HFF-Myc (cell line): ENCODE measurements at regions not wholly inside any gene's neighbourhood (a gene's known extent, or its start where the extent isn't known, plus 50 kb on each side); places are given as distances from the start of the nearest gene placed in this dataset.

Experiments
- DNase-seq: peaks from one replicate; pipeline ENCODE4 v3.0.0-alpha.2; 2011; ENCODE audit warnings: low read depth; ENCODE audit errors: extremely low read depth
- H3K4me3 ChIP-seq: replicated peaks from 2 replicates; pipeline ENCODE4 v1.5.1; 2011; ENCODE audit warnings: low read depth, mild to moderate bottlenecking, control low read depth, low read length
- CTCF ChIP-seq: IDR thresholded peaks from 2 replicates; pipeline ENCODE4 v1.5.1; 2012; ENCODE audit warnings: mild to moderate bottlenecking, low read depth, low read length, control low read depth; ENCODE audit errors: missing control alignments

- no peak overlapping the region for H3K4me3 ChIP-seq
- TF ChIP-seq CTCF: no peak
- no peak for DNase-seq
Measured at GRCh38 chr7:50210706-50211115, 93.8 kb upstream of the IKZF1 start.

GRCh38 chr7:50209461-50210135, 94.9 kb upstream of the IKZF1 start:
- DNase-seq: no peak
- no peak overlapping the region for H3K4me3 ChIP-seq
- TF ChIP-seq CTCF: no peak

GRCh38 chr7:50208378-50208982, 96.0 kb upstream of the IKZF1 start:
- TF ChIP-seq CTCF: no peak
- no peak overlapping the region for H3K4me3 ChIP-seq
- DNase-seq: no peak

GRCh38 chr7:50207686-50208255, 96.7 kb upstream of the IKZF1 start:
- no peak for DNase-seq
- H3K4me3 ChIP-seq: no peak overlapping the region
- TF ChIP-seq CTCF: no peak

GRCh38 chr7:50207251-50207564, 97.3 kb upstream of the IKZF1 start:
- no peak overlapping the region for H3K4me3 ChIP-seq
- no peak for TF ChIP-seq CTCF
- no peak for DNase-seq

- no peak for DNase-seq
- no peak overlapping the region for H3K4me3 ChIP-seq
- no peak for TF ChIP-seq CTCF
Measured at GRCh38 chr7:50206453-50207250, 97.9 kb upstream of the IKZF1 start.
